GM19099 (cell line): ENCODE measurements at regions not wholly inside any gene's neighbourhood (a gene's known extent, or its start where the extent isn't known, plus 50 kb on each side); places are given as distances from the start of the nearest gene placed in this dataset.

Experiments used
- POLR2A ChIP-seq: IDR thresholded peaks from 3 replicates; pipeline ENCODE4 v1.6.1; 2011; ENCODE audit warnings: low read depth; ENCODE audit not compliant: insufficient read length; ENCODE audit errors: extremely low read depth

DNA sequence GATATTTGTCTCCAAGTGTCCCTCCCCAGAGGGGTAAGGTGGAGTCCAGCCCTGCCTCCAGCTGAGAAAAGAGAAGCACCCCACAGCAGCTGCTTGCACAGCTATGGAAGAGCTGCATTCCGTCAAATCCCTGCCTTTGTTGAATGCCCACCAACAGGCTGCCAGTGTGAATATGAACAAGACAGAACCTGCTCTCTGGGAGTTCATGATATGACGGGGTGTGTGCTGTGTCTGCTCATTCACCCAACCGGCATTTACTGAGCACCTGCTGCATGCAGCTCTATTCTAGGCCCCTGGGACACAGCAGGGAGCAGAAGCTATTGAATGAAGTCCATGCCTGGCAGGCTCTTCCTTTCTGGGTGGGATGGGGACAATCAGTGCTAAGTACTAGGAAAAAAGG is 238.8 kb downstream of the GADD45G start:
- no peak for TF ChIP-seq POLR2A

GRCh38 chr9:89844075-89844474 is 239.3 kb downstream of the GADD45G start:
- no peak for TF ChIP-seq POLR2A

DNA sequence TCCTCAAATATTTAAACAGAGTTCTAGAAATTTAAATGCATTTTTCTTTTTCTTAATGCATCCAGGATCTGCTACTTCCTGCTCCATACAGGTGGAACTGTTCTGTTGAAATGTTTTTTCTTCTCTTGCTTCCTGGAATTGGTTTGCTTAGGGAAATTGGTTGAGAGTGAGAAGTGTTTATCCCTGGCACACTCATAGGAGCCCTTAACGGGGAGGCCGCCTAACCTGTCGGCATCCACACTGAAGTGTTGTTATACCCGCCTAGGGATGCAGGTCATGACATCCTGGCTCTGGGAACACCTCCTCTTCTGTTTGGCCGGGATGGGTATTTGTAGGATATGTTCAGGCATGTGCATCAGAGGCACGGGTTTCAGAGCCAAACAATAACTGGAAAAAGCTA is 239.7 kb downstream of the GADD45G start:
- TF ChIP-seq POLR2A = no peak

DNA sequence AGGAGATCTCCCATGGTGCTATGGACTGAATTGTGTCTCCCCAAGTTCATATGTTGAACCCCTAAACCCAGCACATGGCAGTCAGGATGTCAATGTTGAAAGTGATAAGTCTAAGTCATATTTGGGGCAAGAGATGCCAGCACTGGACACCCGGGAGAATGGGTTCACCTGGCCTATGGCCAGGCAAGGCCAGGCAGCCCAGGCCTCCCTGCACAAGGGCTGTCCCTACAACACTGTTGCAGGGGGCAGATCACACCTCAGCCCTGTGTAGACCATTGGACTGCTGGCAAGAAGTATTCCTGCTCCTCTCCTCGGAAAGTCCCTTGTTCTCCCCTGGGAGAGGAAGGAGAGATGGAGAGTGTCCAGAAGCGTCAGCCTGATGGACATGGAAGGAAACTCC is 240.5 kb downstream of the GADD45G start:
- TF ChIP-seq POLR2A = no peak

DNA sequence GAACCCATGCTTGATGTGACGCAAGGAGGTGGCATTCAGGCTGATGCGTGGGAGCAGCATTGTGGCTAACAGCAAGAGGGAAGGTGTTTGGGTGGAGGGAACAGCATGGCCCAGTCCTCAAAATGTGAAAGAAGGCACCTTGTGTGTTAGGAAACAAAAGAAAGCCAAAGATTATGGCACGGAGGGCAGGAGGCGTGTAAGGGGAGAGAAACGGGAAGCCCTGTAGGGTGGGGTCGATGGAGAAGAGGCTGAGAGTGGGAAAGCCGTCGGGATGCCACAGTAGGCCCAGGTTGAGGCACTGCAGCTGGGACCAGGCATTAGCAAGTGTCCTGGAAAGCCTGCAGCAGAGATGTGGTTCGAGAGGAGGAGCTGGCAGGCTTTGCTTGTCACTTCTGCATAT is 241.1 kb downstream of the GADD45G start:
- TF ChIP-seq POLR2A = no peak

GRCh38 chr9:89848060-89849040 is 243.5 kb downstream of the GADD45G start:
- TF ChIP-seq POLR2A = no peak

- TF ChIP-seq POLR2A = no peak
Measured at GRCh38 chr9:89849096-89849495, 244.3 kb downstream of the GADD45G start.

- no peak for TF ChIP-seq POLR2A
Measured at GRCh38 chr9:89850153-89850552, 245.3 kb downstream of the GADD45G start.

GRCh38 chr9:89850631-89851325 is 246.0 kb downstream of the GADD45G start:
- no peak for TF ChIP-seq POLR2A

- no peak for TF ChIP-seq POLR2A
Measured at GRCh38 chr9:89853161-89853560, 248.3 kb downstream of the GADD45G start.

GRCh38 chr9:89853931-89854330 is 249.1 kb downstream of the GADD45G start:
- TF ChIP-seq POLR2A = no peak

DNA sequence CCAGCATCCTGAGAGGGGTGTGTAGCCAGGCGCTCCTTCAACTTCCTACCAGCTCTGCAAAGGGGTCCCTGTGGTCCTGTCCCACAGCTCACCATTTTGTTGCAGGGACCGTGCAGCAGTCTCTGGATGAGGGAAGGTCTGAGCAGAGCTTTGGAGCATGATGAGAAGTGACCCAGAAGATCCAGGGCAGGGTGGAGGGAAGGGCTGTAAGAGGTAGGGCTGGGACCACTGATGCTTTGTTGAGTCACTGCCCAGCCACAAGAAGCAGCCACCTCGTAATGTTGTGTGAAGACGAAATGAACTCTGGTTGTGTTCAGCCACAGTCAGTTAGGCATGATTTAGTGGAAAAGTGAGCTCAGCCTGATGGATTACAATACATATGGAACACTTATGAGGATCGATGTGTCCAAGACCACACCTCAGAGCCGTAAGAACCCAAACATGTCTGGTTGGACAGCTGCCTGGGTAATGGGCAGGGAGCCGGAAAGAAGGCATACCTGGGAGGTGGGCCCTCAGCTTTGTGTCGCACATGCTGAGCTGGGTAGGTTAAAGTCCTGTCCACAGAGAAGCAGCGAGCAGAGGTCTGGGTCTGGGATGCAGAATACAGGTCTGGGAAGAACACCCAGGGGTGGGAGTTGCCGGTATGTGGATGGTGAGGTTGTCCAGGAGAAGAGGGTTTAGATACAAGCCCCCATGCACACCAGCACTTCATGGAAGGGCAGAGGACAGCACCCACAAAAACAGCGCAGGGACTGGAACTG is 250.1 kb downstream of the GADD45G start:
- TF ChIP-seq POLR2A = no peak

DNA sequence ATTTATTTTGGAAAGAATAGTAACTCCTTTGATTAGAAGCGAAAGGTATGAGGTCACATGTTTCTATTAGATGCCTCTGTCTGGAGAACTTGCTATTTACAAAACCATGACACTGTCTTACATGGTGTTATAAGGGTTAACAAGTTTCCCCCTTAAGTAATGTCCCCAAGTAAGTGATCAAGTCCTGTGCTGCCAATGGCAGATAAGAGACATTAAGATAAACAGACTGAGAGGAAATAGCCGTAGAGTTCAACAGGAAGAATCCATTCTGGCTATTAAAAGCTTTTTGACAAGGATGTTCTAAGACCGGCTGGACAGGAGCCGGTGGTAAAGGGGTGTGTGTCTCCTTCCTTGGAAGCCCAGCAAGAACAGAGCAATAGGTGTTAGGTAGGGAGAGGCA is 257.5 kb downstream of the GADD45G start:
- TF ChIP-seq POLR2A = no peak

- no peak for TF ChIP-seq POLR2A
Measured at GRCh38 chr9:89863141-89863540, 258.3 kb downstream of the GADD45G start.

- no peak for TF ChIP-seq POLR2A
Measured at GRCh38 chr9:89863837-89864236, 259.0 kb downstream of the GADD45G start.

DNA sequence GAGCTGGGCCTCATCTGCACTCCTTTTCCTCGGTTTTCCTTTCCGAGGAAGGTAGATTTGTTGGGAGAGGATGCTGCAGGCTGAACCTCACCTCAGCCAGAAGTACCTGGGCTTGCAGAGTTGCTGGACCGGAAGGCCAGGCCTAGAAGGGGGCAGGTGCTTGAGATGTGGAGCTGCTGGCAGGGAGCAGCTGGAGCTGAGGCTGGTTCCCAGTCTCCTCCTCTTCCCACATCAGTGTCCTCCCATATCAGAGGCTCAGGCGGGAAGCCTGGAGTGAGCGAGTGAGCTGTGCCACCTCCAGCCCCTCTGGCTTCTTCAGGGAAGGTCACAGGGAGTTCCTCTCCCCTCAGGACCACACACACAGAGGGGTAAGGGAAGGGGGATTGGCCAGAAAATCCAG is 259.4 kb downstream of the GADD45G start:
- TF ChIP-seq POLR2A = no peak

DNA sequence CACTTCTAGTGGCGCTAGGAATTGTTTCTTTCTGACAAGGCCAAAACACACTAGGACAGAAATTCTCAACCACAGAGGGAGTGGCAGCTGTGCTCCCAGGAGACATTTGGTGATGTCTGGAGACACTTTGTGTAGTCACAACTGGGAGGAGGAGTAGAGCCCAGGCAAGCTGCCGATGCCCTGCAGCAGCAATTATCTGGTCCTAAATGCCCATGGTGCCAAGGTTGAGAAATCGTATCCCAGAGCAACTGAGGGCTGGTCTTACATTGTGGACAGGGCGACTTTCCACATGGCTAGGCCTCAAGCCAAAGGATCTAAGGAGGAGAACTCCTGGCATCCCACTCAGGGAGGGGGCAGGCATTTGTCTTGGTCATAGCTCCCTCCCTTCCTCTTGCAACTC is 259.9 kb downstream of the GADD45G start:
- TF ChIP-seq POLR2A = no peak
